ENCODE measurements at regions not wholly inside any gene's neighbourhood (a gene's known extent, or its start where the extent isn't known, plus 50 kb on each side); places are given as distances from the start of the nearest gene placed in this dataset.
"Not testable (repeated sequence)": the region's sequence is repeated elsewhere in the genome, so short reads cannot be mapped to it uniquely, and the experiment has no call there.

DNA sequence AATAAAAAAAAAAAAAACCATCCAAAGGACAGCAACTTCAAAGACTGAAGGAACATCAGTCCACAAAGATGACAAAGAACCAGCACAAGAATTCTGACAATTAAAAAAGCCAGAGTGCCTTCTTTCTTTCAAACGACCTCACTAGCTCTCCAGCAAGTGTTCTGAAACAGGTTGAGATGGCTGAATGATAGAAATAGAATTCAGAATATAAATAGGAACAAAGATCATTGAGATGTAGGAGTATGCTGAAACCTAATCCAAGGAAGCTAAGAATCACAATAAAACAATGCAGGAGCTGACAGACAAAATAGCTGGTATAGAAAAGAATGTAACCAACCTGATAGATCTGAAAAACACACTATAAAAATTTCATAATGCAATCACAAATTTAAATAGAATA is 218.2 kb downstream of the GIPC2 start:
- Histone ChIP-seq H3K4me3 (ENCODE audit: low read length) (no peak overlapping the region), H3K27ac (ENCODE audit: low read length) (no peak overlapping the region), H3K4me1 (ENCODE audit: control insufficient read depth, insufficient read depth, low read length) (no peaks in the 10 kb centered on the region), H3K9me3 (ENCODE audit: control insufficient read depth, insufficient read depth, low read length) (no peaks in the 10 kb centered on the region), H3K36me3 (ENCODE audit: control insufficient read depth, insufficient read depth, low read length) (no peaks in the 10 kb centered on the region), H3K27me3 (ENCODE audit: control insufficient read depth, insufficient read depth, low read length) (no peaks in the 10 kb centered on the region)
- Mint-ChIP-seq H3K4me1 (no peaks in the 10 kb centered on the region), H3K9me3 (peaks cover 11 to 14% of the 10 kb centered on the region in 2 donors), H3K4me3 (no peak overlapping the region), H3K36me3 (no peaks in the 10 kb centered on the region), H3K27me3 (ENCODE audit: low read depth in 2 of 2) (peaks cover 0 to 3% of the 10 kb centered on the region in 2 donors), H3K27ac (no peak overlapping the region)
- DNase-seq (no peak), ATAC-seq (no peak)
- intact Hi-C loops (cut with micrococcal nuclease) = no loop called here
- TF ChIP-seq, protein P1, sequence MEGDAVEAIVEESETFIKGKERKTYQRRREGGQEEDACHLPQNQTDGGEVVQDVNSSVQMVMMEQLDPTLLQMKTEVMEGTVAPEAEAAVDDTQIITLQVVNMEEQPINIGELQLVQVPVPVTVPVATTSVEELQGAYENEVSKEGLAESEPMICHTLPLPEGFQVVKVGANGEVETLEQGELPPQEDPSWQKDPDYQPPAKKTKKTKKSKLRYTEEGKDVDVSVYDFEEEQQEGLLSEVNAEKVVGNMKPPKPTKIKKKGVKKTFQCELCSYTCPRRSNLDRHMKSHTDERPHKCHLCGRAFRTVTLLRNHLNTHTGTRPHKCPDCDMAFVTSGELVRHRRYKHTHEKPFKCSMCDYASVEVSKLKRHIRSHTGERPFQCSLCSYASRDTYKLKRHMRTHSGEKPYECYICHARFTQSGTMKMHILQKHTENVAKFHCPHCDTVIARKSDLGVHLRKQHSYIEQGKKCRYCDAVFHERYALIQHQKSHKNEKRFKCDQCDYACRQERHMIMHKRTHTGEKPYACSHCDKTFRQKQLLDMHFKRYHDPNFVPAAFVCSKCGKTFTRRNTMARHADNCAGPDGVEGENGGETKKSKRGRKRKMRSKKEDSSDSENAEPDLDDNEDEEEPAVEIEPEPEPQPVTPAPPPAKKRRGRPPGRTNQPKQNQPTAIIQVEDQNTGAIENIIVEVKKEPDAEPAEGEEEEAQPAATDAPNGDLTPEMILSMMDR (IDR thresholded peaks at IDR 0.05) = no peak
- WGBS (ENCODE audit: insufficient coverage) = no CpG with 5 or more reads among the region's 1 CpG

DNA sequence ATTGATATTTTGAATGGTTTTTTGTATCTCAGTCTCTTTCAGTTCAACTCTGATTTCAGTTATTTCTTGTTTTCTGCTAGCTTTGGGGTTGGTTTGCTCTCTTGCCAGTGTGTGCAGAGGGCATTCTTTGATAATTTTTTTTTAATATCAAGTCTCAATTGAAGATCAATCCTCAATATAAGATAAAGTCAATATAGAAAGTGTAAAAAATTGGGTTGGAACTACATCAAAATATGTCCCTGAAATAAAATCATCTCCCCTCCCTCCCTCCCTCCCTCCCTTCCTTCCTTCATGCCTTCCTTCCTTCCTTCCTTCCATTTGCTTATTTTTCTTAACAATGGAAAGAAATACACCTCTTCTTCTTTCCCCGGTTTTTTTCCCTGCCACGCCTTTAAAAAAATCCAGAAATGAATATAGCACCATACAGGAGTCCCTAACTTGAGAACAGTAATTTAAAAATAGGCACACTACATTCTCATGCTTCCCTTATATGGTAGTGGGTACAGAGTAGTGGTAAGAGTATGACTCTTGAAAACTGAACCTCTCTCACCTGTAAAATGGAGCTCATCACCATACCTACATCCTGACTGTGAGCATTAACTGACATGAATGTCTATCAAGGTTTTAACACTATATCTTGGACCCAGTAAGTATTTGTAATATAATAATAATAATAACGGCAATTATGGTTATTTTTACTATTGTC is 221.9 kb downstream of the GIPC2 start:
- no peak for ATAC-seq
- Mint-ChIP-seq H3K4me1 (no peaks in the 10 kb centered on the region), H3K4me3 (no peak overlapping the region), H3K27me3 (ENCODE audit: low read depth in 2 of 2) (no peaks in the 10 kb centered on the region), H3K27ac (no peak overlapping the region), H3K36me3 (no peaks in the 10 kb centered on the region), H3K9me3 (peaks cover 10 to 13% of the 10 kb centered on the region in 2 donors)
- no peaks in the 10 kb centered on the region for H3K27me3 ChIP-seq (ENCODE audit: control insufficient read depth, insufficient read depth, low read length)
- WGBS (ENCODE audit: insufficient coverage) = 66% methylated on average over 2 of the region's 3 CpGs
- intact Hi-C loops (cut with micrococcal nuclease) = no loop called here
- no peaks in the 10 kb centered on the region for H3K36me3 ChIP-seq (ENCODE audit: control insufficient read depth, insufficient read depth, low read length)
- no peaks in the 10 kb centered on the region for H3K4me1 ChIP-seq (ENCODE audit: control insufficient read depth, insufficient read depth, low read length)
- no peak for DNase-seq
- H3K27ac ChIP-seq (ENCODE audit: low read length) = no peak overlapping the region
- no peaks in the 10 kb centered on the region for H3K9me3 ChIP-seq (ENCODE audit: control insufficient read depth, insufficient read depth, low read length)
- TF ChIP-seq, protein P1 (IDR thresholded peaks at IDR 0.05) = no peak
- no peak overlapping the region for H3K4me3 ChIP-seq (ENCODE audit: low read length)

DNA sequence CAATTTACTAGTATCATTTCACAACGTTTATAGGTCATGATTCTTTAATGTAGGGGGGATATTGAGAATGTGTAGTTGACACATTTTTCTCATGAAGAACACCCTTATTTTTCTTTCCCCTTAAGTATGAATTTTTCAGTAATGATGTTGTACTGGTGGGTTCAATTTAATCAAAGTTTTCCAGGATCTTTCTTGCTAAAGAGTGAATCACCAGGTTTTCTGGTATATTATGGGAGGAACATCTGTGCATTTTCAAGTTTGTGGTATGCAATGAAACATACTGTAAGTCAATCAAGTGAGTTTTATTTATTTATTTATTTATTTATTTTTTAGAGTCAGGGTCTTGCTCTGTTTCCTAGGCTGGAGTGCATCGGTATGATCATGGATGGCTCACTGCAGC is 221.2 kb upstream of the PTGFR start:
- no peaks in the 10 kb centered on the region for H3K27me3 Mint-ChIP-seq (ENCODE audit: low read depth in 2 of 2)
- H3K36me3 Mint-ChIP-seq = no peaks in the 10 kb centered on the region
- 100% methylated on average over 1 of the region's 2 CpGs for WGBS (ENCODE audit: insufficient coverage)
- intact Hi-C loops (cut with micrococcal nuclease) = no loop called here
- DNase-seq (no peak), ATAC-seq (no peak)
- TF ChIP-seq, protein P1 (IDR thresholded peaks at IDR 0.05) = no peak
- H3K4me1 ChIP-seq (ENCODE audit: control insufficient read depth, insufficient read depth, low read length) = no peaks in the 10 kb centered on the region
- H3K9me3 ChIP-seq (ENCODE audit: control insufficient read depth, insufficient read depth, low read length) = no peaks in the 10 kb centered on the region
- H3K27ac Mint-ChIP-seq = no peak overlapping the region
- no peak overlapping the region for H3K4me3 ChIP-seq (ENCODE audit: low read length)
- H3K4me1 Mint-ChIP-seq = no peaks in the 10 kb centered on the region
- no peaks in the 10 kb centered on the region for H3K27me3 ChIP-seq (ENCODE audit: control insufficient read depth, insufficient read depth, low read length)
- H3K36me3 ChIP-seq (ENCODE audit: control insufficient read depth, insufficient read depth, low read length) = no peaks in the 10 kb centered on the region
- no peak overlapping the region for H3K27ac ChIP-seq (ENCODE audit: low read length)
- peaks cover 8 to 19% of the 10 kb centered on the region in 2 donors for H3K9me3 Mint-ChIP-seq
- no peak overlapping the region for H3K4me3 Mint-ChIP-seq

DNA sequence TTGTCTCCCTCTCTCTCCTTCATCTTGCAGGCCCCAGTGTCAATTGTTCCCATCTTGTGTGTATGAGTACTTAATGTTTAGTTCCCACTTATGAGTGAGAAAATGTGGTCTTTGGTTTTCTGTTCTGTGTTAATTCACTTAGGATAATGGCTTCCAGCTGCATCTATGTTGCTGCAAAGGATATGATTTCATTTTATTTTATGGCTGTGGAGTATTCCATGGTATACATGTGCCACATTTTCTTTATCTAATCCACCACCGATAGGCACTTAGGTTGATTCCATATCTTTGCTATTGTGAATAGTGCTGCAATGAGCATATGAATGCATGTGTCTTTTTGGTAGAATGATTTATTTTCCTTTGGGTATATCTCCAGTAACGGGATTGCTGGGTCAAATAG is 219.4 kb upstream of the PTGFR start:
- intact Hi-C loops (cut with micrococcal nuclease); H3K27ac Mint-ChIP-seq; DNase-seq; H3K36me3 Mint-ChIP-seq; H3K4me3 ChIP-seq (ENCODE audit: low read length); H3K4me1 Mint-ChIP-seq; H3K4me3 Mint-ChIP-seq; H3K27me3 Mint-ChIP-seq (ENCODE audit: low read depth in 2 of 2); H3K9me3 ChIP-seq (ENCODE audit: control insufficient read depth, insufficient read depth, low read length); H3K27ac ChIP-seq (ENCODE audit: low read length); H3K36me3 ChIP-seq (ENCODE audit: control insufficient read depth, insufficient read depth, low read length); ATAC-seq; H3K27me3 ChIP-seq (ENCODE audit: control insufficient read depth, insufficient read depth, low read length); H3K4me1 ChIP-seq (ENCODE audit: control insufficient read depth, insufficient read depth, low read length): not testable (repeated sequence)
- H3K9me3 Mint-ChIP-seq = peaks cover 8 to 30% of the 10 kb centered on the region in 2 donors
- WGBS (ENCODE audit: insufficient coverage) = 83% methylated on average over 2 of the region's 2 CpGs

All from natural killer cell (primary cell).